GM06990 (cell line): ENCODE measurements at regions not wholly inside any gene's neighbourhood (a gene's known extent, or its start where the extent isn't known, plus 50 kb on each side); places are given as distances from the start of the nearest gene placed in this dataset.
"Not testable (repeated sequence)": the region's sequence is repeated elsewhere in the genome, so short reads cannot be mapped to it uniquely, and the experiment has no call there.

ENCODE experiments used
- DNase-seq: peaks from one replicate; pipeline ENCODE4 v3.0.0-alpha.2; 2011; ENCODE audit not compliant: insufficient read length; ENCODE audit errors: extremely low read depth
- H3K27me3 ChIP-seq: replicated peaks from 2 replicates; pipeline ENCODE4 v1.6.0; 2011; ENCODE audit warnings: low read length; ENCODE audit not compliant: control insufficient read depth, insufficient read depth
- H3K36me3 ChIP-seq: 2 replicates; pipeline ENCODE4 v1.5.1; 2011; ENCODE audit warnings: low read length; ENCODE audit not compliant: control insufficient read depth, insufficient read depth
- H3K4me3 ChIP-seq: replicated peaks from 2 replicates; pipeline ENCODE4 v1.5.1; 2011; ENCODE audit warnings: low read depth, mild to moderate bottlenecking, control low read depth, low read length
- CTCF ChIP-seq: IDR thresholded peaks from 2 replicates; pipeline ENCODE4 v1.5.1; 2011; ENCODE audit warnings: low read length, control low read depth, mild to moderate bottlenecking, inconsistent platforms; ENCODE audit not compliant: insufficient read depth, poor library complexity, severe bottlenecking

GRCh38 chr12:94841904-94842610 lies 161.4 kb downstream of the NDUFA12 start:
- TF ChIP-seq CTCF: no peak
- DNase-seq: no peak

DNA sequence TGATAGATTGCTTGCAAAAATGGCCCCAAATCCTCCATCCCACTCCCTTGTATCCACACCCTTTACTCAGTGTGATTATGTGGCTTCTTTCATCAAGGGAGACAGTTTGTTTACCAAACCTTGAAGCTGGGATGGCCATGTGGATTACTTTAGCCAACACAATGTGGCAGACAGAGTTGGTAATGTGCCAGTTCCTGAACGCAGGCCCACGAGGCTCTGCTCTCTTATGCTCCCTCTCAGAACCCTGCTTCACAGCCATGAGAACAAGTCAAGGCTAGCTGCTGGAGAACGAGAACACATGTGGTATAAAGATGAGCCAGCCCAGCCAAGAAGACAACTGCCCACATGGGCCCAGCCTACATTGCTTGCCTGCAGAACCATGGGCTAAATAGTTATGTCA lies 162.3 kb downstream of the NDUFA12 start:
- no peaks in the 10 kb centered on the region for H3K27me3 ChIP-seq
- no peak for TF ChIP-seq CTCF
- DNase-seq: no peak
- no peak overlapping the region for H3K4me3 ChIP-seq
- H3K36me3 ChIP-seq: no peaks in the 10 kb centered on the region; the same call in 1 of the 2 replicates

More at GRCh38 chr12:94841904-94842610, 161.4 kb downstream of the NDUFA12 start:
- Histone ChIP-seq H3K27me3 (no peaks in the 10 kb centered on the region), H3K4me3 (no peak overlapping the region), H3K36me3 (no peaks in the 10 kb centered on the region; the same call in none of the 2 replicates)

- no peak for TF ChIP-seq CTCF
- H3K36me3 ChIP-seq: peaks cover 6% of the 10 kb centered on the region; the same call in 1 of the 2 replicates
- H3K27me3 ChIP-seq: no peaks in the 10 kb centered on the region
- H3K4me3 ChIP-seq: no peak overlapping the region
- no peak for DNase-seq
These were observed 164.2 kb downstream of the NDUFA12 start for GRCh38 chr12:94839347-94839746.

DNA sequence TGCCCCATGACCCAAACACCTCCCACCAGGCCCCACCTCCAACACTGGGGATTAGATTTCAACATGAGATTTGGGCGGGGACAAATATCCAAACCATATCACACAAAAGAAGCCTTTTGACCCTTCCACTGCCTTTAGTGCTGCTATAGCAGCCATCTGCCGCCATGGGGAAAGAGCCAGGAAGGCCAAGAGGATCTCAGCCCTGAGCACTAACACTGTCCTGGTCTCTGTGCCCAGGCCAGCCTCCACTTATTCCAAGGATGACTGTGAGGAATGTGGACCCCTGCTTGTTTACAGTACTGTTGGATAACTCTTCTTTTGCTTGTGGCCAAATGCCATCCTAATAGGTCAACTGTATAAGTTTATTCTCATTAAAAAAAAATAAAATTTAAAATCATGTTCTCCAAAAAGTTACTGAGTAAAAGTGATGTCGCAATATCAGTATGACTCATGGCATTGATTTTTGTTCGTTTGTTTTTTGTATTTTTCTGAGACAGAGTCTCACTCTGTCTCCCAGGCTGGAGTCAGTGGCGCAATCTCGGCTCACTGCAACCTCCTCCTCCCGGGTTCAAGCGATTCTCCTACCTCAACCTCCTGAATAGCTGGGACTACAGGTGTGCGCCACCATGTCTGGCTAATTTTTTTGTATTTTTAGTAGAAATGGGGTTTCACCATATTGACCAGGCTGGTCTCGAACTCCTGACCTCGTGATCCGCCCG lies 166.4 kb downstream of the NDUFA12 start:
- not testable (repeated sequence) for H3K27me3 ChIP-seq, H3K36me3 ChIP-seq, DNase-seq, H3K4me3 ChIP-seq

DNA sequence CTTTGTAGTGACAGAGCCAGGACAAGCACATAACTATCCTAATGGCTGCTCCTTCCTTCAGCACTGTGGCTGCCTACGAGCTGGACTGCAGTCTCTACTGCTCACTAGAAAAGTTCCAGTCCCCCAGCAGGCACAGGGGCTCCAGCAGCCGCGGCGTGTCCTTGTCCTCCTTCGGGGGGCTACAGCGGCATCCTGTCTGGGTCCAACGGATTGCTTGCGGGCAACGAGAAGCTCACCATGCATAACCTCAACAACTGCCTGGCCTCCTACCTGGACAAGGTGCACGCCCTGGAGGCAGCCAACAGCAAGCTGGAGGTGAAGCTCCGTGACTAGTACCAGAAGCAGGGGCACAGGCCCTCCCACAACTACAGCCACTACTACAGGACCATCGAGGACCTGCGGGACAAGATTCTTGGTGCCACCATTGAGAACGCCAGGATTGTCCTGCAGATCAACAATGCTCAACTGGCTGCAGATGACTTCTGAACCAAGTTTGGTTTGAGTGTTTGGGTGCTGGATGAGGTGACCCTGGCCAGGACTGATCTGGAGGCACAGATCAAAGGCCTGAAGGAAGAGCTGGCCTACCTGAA lies 169.4 kb downstream of the NDUFA12 start:
- TF ChIP-seq CTCF: no peak
- Histone ChIP-seq H3K4me3 (no peak overlapping the region), H3K36me3 (peaks cover 9% of the 10 kb centered on the region), H3K27me3 (no peaks in the 10 kb centered on the region)
- no peak for DNase-seq
